ENCODE measurements at regions not wholly inside any gene's neighbourhood (a gene's known extent, or its start where the extent isn't known, plus 50 kb on each side); places are given as distances from the start of the nearest gene placed in this dataset.

- Histone ChIP-seq H3K9me3 (ENCODE audit: low read length) (no peaks in the 10 kb centered on the region), H2AFZ (ENCODE audit: low read length) (no peak overlapping the region), H3K27me3 (ENCODE audit: insufficient read depth, low read length) (no peaks in the 10 kb centered on the region), H3K36me3 (ENCODE audit: insufficient read depth, low read length) (no peaks in the 10 kb centered on the region), H3K4me3 (ENCODE audit: low read depth, low read length, poor library complexity, severe bottlenecking) (no peak overlapping the region), H3K79me2 (ENCODE audit: insufficient read depth, low read length) (no peaks in the 10 kb centered on the region), H3K4me2 (ENCODE audit: low read length) (no peak overlapping the region), H3K9me2 (ENCODE audit: low read depth, low read length) (no peaks in the 10 kb centered on the region), H4K20me1 (ENCODE audit: insufficient read depth, low read length) (no peaks in the 10 kb centered on the region), H3F3A (ENCODE audit: insufficient read depth, low read length) (no peaks in the 10 kb centered on the region), H3K9ac (ENCODE audit: low read length) (no peak overlapping the region), H3K4me1 (ENCODE audit: insufficient read depth, low read length, severe bottlenecking) (no peaks in the 10 kb centered on the region), H3K27ac (ENCODE audit: low read depth, low read length, poor library complexity, severe bottlenecking) (no peak overlapping the region)
- TF ChIP-seq CTCF (IDR thresholded peaks at IDR 0.05; ENCODE audit: low read length), result no peak
- TF ChIP-seq EZH2 (IDR thresholded peaks at IDR 0.05; ENCODE audit: borderline replicate concordance, low read length), result no peak
These were observed 175.3 kb downstream of the PLPP3 start for GRCh38 chr1:56404066-56404465.

GRCh38 chr1:56403321-56403720 lies 176.0 kb downstream of the PLPP3 start:
- Histone ChIP-seq H3K4me1 (ENCODE audit: insufficient read depth, low read length, severe bottlenecking) (no peaks in the 10 kb centered on the region), H3K9me3 (ENCODE audit: low read length) (no peaks in the 10 kb centered on the region), H3K9ac (ENCODE audit: low read length) (no peak overlapping the region), H3K27me3 (ENCODE audit: insufficient read depth, low read length) (no peaks in the 10 kb centered on the region), H3K36me3 (ENCODE audit: insufficient read depth, low read length) (no peaks in the 10 kb centered on the region), H3K9me2 (ENCODE audit: low read depth, low read length) (no peaks in the 10 kb centered on the region), H3F3A (ENCODE audit: insufficient read depth, low read length) (no peaks in the 10 kb centered on the region), H4K20me1 (ENCODE audit: insufficient read depth, low read length) (no peaks in the 10 kb centered on the region), H3K4me3 (ENCODE audit: low read depth, low read length, poor library complexity, severe bottlenecking) (no peak overlapping the region), H3K4me2 (ENCODE audit: low read length) (no peak overlapping the region), H2AFZ (ENCODE audit: low read length) (no peak overlapping the region), H3K79me2 (ENCODE audit: insufficient read depth, low read length) (no peaks in the 10 kb centered on the region), H3K27ac (ENCODE audit: low read depth, low read length, poor library complexity, severe bottlenecking) (no peak overlapping the region)
- TF ChIP-seq CTCF (IDR thresholded peaks at IDR 0.05; ENCODE audit: low read length) (no peak), EZH2 (IDR thresholded peaks at IDR 0.05; ENCODE audit: borderline replicate concordance, low read length) (no peak)

- H3K79me2 ChIP-seq (ENCODE audit: insufficient read depth, low read length), result no peaks in the 10 kb centered on the region
- no peak overlapping the region for H3K27ac ChIP-seq (ENCODE audit: low read depth, low read length, poor library complexity, severe bottlenecking)
- TF ChIP-seq CTCF (IDR thresholded peaks at IDR 0.05; ENCODE audit: low read length), result no peak
- no peak for TF ChIP-seq EZH2 (IDR thresholded peaks at IDR 0.05; ENCODE audit: borderline replicate concordance, low read length)
- no peaks in the 10 kb centered on the region for H4K20me1 ChIP-seq (ENCODE audit: insufficient read depth, low read length)
- no peaks in the 10 kb centered on the region for H3K27me3 ChIP-seq (ENCODE audit: insufficient read depth, low read length)
- H3K36me3 ChIP-seq (ENCODE audit: insufficient read depth, low read length), result no peaks in the 10 kb centered on the region
- H3K9me3 ChIP-seq (ENCODE audit: low read length), result no peaks in the 10 kb centered on the region
- no peak overlapping the region for H3K9ac ChIP-seq (ENCODE audit: low read length)
- H3F3A ChIP-seq (ENCODE audit: insufficient read depth, low read length), result no peaks in the 10 kb centered on the region
- H3K4me3 ChIP-seq (ENCODE audit: low read depth, low read length, poor library complexity, severe bottlenecking), result no peak overlapping the region
- no peak overlapping the region for H3K4me2 ChIP-seq (ENCODE audit: low read length)
- H3K4me1 ChIP-seq (ENCODE audit: insufficient read depth, low read length, severe bottlenecking), result no peaks in the 10 kb centered on the region
- H3K9me2 ChIP-seq (ENCODE audit: low read depth, low read length), result no peaks in the 10 kb centered on the region
- no peak overlapping the region for H2AFZ ChIP-seq (ENCODE audit: low read length)
These were observed 178.2 kb downstream of the PLPP3 start for GRCh38 chr1:56401191-56401590.
